Erythroblast (primary cell): ENCODE measurements at regions not wholly inside any gene's neighbourhood (a gene's known extent, or its start where the extent isn't known, plus 50 kb on each side); places are given as distances from the start of the nearest gene placed in this dataset.

Source experiments
- DNase-seq, 2 experiments: peaks; one replicate each; lab custom pipeline; 2025; lab: John Stamatoyannopoulos, UW
- GATA1 ChIP-seq: IDR thresholded peaks from 2 replicates; pipeline ENCODE4 v1.6.1; 2011; ENCODE audit warnings: low read depth, mild to moderate bottlenecking, control low read depth, low read length, moderate library complexity
- POLR2A ChIP-seq: IDR thresholded peaks from 2 replicates; pipeline ENCODE4 v1.6.1; 2011; ENCODE audit warnings: mild to moderate bottlenecking, low read length

GRCh38 chr1:221165839-221166500 is 286.7 kb downstream of the HLX start:
- TF ChIP-seq POLR2A = no peak
- TF ChIP-seq GATA1 = no peak
- DNase-seq = no peak

DNA sequence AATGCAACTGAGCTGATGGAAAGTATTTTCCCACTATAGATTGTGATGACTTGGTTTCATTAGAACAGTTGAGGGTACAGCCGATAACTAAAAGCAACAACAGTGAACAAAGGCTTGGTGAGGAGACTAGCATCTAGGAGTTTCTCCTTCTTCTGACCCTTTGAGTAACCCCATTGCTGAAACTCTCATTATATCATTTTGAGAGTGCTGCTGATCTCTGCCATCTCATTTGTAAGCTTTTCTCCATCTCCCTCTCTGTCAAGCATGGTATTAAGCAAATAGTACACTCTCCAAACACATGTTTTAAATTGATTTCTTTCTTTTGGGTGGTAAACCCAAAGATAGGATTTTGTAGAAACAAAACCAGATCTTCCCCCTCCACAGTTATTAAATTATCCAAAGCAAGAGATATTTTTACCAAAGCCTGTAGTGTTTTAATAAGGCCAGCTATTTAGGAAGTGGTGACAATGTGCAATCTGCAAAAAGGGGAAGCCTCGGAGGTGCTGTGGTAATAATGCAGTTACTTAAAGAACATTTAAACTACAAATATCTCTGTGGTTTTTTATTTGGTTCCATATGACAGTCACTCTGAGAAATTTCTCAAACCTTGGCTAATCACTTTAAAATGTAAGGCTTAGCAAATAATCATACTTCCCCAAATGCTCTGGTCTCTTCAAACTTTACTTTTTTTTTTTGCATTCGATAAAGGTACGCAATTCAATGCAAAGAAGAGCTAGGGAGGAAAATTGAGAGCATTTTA is 287.5 kb downstream of the HLX start:
- TF ChIP-seq GATA1 (no peak), POLR2A (no peak)
- DNase-seq = no peak

DNA sequence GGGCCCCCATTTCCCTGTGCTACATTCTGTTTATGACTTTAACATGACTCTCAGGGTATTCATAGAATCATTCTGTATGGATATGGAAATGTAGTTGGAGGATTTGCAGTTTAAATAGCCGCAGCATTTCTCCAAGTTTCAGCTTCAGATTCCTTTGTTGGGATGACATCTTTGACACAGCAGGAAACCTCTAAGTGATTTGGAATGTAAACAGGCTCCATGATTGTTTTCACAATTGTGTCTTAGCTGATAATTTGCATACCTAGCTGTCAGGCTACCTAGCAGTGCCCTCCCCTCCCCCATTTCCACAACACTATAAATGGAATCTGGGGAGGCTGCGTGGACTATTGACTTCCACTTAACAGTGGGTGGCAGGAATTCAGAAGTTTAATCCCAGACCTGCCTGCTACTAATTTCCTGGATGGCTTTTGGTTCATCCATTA is 290.2 kb downstream of the HLX start:
- TF ChIP-seq POLR2A = no peak
- TF ChIP-seq GATA1 = no peak
- DNase-seq = no peak

DNA sequence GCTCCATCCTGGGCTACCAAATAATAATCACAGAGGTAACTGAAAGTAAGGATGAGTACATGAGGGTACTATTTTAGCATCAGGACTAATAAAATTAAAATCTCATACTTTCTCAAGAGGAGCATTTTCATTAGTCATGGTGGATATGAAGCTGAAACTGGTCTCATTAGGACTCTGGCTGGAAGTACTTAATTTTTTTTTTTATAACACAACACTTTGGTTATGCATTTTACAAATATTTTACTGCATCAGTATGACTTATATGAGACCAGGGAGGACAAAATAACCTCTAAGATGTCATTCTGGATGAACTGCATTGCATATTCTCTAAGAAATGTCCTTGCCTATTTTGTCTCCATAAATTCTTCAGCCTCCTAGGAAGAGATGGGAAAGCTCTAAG is 290.9 kb downstream of the HLX start:
- TF ChIP-seq GATA1 (no peak), POLR2A (no peak)
- no peak for DNase-seq

DNA sequence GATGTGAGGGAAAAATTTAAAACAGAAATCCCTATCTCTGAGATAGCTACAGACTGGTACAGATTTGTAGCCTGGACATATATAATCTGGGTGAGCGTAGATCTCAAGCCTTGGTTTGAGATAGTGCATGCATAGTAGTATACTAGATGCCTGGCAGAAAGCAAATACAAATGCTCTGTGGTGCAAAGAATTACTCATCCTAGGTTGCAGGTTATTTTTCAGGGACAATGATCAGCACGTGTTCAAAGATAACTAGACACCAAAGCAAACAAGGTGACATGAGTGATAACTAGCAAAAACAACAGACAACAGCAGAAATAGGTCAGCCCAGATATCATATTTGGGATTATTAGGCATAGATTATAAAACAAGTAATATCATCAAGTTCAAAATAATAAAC is 292.5 kb downstream of the HLX start:
- DNase-seq = no peak
- TF ChIP-seq GATA1 (no peak), POLR2A (no peak)

- no peak for DNase-seq
- TF ChIP-seq GATA1 = no peak
- TF ChIP-seq POLR2A = no peak
Measured at GRCh38 chr1:221172841-221173240, 293.6 kb downstream of the HLX start.

GRCh38 chr1:221174330-221174993 is 295.2 kb downstream of the HLX start:
- no peak for DNase-seq
- TF ChIP-seq POLR2A = no peak
- TF ChIP-seq GATA1 = no peak

DNA sequence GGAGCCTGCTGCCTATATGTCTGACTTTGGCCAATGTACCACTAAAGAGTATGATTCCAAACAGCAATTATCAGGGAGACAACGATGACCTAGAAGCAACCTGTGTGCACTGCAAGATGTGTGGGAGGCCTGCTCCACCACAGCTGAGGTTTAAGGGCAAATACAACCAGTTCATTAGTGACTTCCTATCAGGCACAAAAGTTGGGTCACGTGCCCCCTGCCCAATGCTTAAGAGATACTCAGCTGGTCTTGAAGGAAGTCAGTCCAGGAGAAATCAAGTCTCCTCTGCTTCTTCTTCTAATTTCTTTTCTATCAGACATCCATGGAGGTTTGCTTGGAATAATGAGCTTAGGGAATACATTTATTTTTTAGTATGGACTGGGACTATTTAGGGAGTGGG is 296.0 kb downstream of the HLX start:
- DNase-seq = no peak
- TF ChIP-seq POLR2A = no peak
- TF ChIP-seq GATA1 = no peak

GRCh38 chr1:221180704-221181368 is 301.6 kb downstream of the HLX start:
- no peak for DNase-seq

GRCh38 chr1:221182791-221183533 is 303.7 kb downstream of the HLX start:
- DNase-seq = no peak
- TF ChIP-seq POLR2A (no peak), GATA1 (no peak)

More at GRCh38 chr1:221180704-221181368, 301.6 kb downstream of the HLX start:
- TF ChIP-seq GATA1 (no peak), POLR2A (no peak)

DNA sequence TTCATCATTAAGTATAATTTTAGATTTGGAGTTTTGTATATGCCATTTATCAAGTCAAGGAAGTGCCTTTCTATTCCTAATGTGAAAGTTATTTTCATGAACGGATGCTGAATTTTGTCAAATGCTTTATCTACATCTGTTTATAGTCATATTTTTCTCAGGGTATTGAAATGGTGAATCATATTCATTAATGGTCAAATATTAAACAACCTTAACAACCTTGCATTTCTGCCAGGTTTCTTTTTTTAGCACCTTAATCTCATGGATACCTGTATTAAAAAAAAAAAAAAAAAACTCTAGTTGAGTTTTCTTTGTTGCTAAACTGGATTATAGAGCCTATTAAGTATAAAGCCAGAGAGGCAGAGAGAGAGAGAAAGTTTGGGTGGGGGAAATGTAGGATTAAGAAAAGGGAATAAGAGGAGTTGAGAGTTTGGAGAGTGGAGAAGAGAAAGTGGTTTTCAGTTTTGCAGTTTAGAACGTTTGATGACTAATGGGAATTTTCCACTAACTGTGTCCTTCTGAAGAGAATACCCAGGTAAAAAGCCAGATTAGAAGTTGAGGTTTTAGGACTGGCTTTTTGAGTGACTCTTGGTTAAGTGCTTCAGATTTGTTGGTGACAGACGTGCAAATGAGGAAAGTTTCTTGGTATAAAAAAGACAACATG is 305.0 kb downstream of the HLX start:
- DNase-seq = no peak
- TF ChIP-seq GATA1 (no peak), POLR2A (no peak)

DNA sequence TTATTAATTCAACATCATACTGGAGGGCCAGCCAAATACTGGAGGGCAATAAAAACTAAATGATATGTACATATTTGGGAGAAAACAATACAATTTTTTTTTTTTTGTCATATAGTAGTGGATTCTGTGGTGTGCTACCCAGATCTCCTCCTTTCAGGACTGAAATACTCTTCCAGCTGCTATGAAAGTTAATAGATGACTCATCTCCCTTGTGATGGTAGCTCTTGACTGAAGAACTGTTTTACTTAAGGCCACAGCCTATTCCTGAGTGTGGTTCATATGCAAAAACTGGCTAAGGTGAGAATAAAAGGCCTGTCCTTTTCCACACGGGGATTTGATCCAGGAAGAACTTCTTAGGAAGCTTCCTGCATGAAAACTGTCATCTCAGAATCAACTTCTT is 307.9 kb downstream of the HLX start:
- no peak for TF ChIP-seq POLR2A
- no peak for TF ChIP-seq GATA1
- DNase-seq = no peak
